Liver (tissue), 8 donors: ENCODE measurements at regions not wholly inside any gene's neighbourhood (a gene's known extent, or its start where the extent isn't known, plus 50 kb on each side); places are given as distances from the start of the nearest gene placed in this dataset.

Experiments used
- DNase-seq: peaks from one replicate; pipeline ENCODE4 v3.0.0-alpha.2; 2017; ENCODE audit warnings: low spot score
- H3K27ac ChIP-seq, 2 donors: one replicate each; pipeline ENCODE4 v1.7.0; 2013; ENCODE audit warnings: inconsistent platforms in 2 of 2, low read length in 2 of 2, control low read depth in 1 of 2, low read depth in 1 of 2, mild to moderate bottlenecking in 1 of 2
- H3K27me3 ChIP-seq, 4 donors: one replicate each; pipeline versions ENCODE4 v1.6.1 to v1.7.0; 2013; ENCODE audit warnings: low read length in 3 of 4, inconsistent platforms in 1 of 4, mild to moderate bottlenecking in 1 of 4, moderate library complexity in 1 of 4; ENCODE audit not compliant: control insufficient read depth in 4 of 4, insufficient read depth in 4 of 4
- H3K36me3 ChIP-seq, 4 donors: one replicate each; pipeline versions ENCODE4 v1.6.1 to v1.7.0; 2013; ENCODE audit warnings: low read length in 3 of 4, mild to moderate bottlenecking in 3 of 4, low read depth in 1 of 4, moderate library complexity in 1 of 4; ENCODE audit not compliant: control insufficient read depth in 4 of 4, insufficient read depth in 3 of 4
- H3K4me1 ChIP-seq, 4 donors: one replicate each; pipeline versions ENCODE4 v1.6.1 to v1.7.0; 2013; ENCODE audit warnings: low read length in 3 of 4, mild to moderate bottlenecking in 3 of 4, moderate library complexity in 1 of 4; ENCODE audit not compliant: control insufficient read depth in 4 of 4, insufficient read depth in 4 of 4
- H3K4me3 ChIP-seq, 3 donors: one replicate each; pipeline versions ENCODE4 v1.6.1 to v1.7.0; 2013; ENCODE audit warnings: low read length in 3 of 3, control low read depth in 1 of 3, low read depth in 1 of 3, mild to moderate bottlenecking in 1 of 3
- H3K9ac ChIP-seq, 2 donors: one replicate each; pipeline ENCODE4 v1.7.0; 2013; ENCODE audit warnings: low read length in 2 of 2, mild to moderate bottlenecking in 2 of 2, moderate library complexity in 2 of 2, control low read depth in 1 of 2, low read depth in 1 of 2
- H3K9me3 ChIP-seq, 4 donors: one replicate each; pipeline versions ENCODE4 v1.6.1 to v1.7.0; 2013; ENCODE audit warnings: low read length in 3 of 4; ENCODE audit not compliant: control insufficient read depth in 4 of 4
- ATF3 ChIP-seq: IDR thresholded peaks from 2 replicates; pipeline ENCODE4 v1.6.1; 2016; ENCODE audit warnings: antibody characterized with exemption
- CTCF ChIP-seq: fragments of 150-350 bp; IDR thresholded peaks from 2 replicates; pipeline ENCODE4 v1.5.1; 2017; ENCODE audit warnings: improper control_type of control experiment, low read depth, low read length; ENCODE audit not compliant: missing input control
- FOXA1 ChIP-seq: IDR thresholded peaks from 2 replicates; pipeline ENCODE4 v1.6.1; 2016; ENCODE audit warnings: antibody characterized with exemption
- FOXA2 ChIP-seq: IDR thresholded peaks from 2 replicates; pipeline ENCODE4 v1.6.1; 2016; ENCODE audit warnings: antibody characterized with exemption
- GABPA ChIP-seq, 2 donors: IDR thresholded peaks in 1 of 2; conservative IDR thresholded peaks in 1 of 2; 2 replicates each; pipeline ENCODE4 v1.6.1; 2016; ENCODE audit warnings: antibody characterized with exemption in 2 of 2, mild to moderate bottlenecking in 1 of 2, moderate library complexity in 1 of 2
- HNF4A ChIP-seq, 2 donors: conservative IDR thresholded peaks; 2 replicates each; pipeline ENCODE4 v1.6.1; 2016; ENCODE audit warnings: antibody characterized with exemption in 2 of 2, mild to moderate bottlenecking in 2 of 2
- HNF4G ChIP-seq: IDR thresholded peaks from 2 replicates; pipeline ENCODE4 v1.6.1; 2016; ENCODE audit warnings: antibody characterized with exemption
- JUND ChIP-seq, 2 donors: IDR thresholded peaks; 2 replicates each; pipeline ENCODE4 v1.6.1; 2016; ENCODE audit warnings: antibody characterized with exemption in 2 of 2
- MAX ChIP-seq: IDR thresholded peaks from 2 replicates; pipeline ENCODE4 v1.6.1; 2016; ENCODE audit warnings: antibody characterized with exemption
- NR2F2 ChIP-seq: IDR thresholded peaks from 2 replicates; pipeline ENCODE4 v1.6.1; 2016; ENCODE audit warnings: antibody characterized with exemption
- RAD21 ChIP-seq, 2 donors: IDR thresholded peaks; 2 replicates each; pipeline ENCODE4 v1.6.1; 2016; ENCODE audit warnings: antibody characterized with exemption in 2 of 2, mild to moderate bottlenecking in 2 of 2
- REST ChIP-seq: IDR thresholded peaks from 2 replicates; pipeline ENCODE4 v1.6.1; 2016; ENCODE audit warnings: antibody characterized with exemption, mild to moderate bottlenecking
- RXRA ChIP-seq, 2 donors: IDR thresholded peaks; 2 replicates each; pipeline ENCODE4 v1.6.1; 2017 to 2018; ENCODE audit warnings: antibody characterized with exemption in 2 of 2, mild to moderate bottlenecking in 1 of 2
- SP1 ChIP-seq: IDR thresholded peaks from 2 replicates; pipeline ENCODE4 v1.6.1; 2018; ENCODE audit warnings: antibody characterized with exemption, mild to moderate bottlenecking
- TAF1 ChIP-seq: conservative IDR thresholded peaks from 2 replicates; pipeline ENCODE4 v1.6.1; 2016; ENCODE audit warnings: antibody characterized with exemption, mild to moderate bottlenecking
- YY1 ChIP-seq: IDR thresholded peaks from 2 replicates; pipeline ENCODE4 v1.6.1; 2016; ENCODE audit warnings: antibody characterized with exemption, mild to moderate bottlenecking
- ZBTB33 ChIP-seq: IDR thresholded peaks from 2 replicates; pipeline ENCODE4 v1.6.1; 2016; ENCODE audit warnings: antibody characterized with exemption
- WGBS: extraction: QIAGEN DNeasy Blood & Tissue Kit; methylation state at CpG from one replicate; pipeline ENCODE4 v1.1.7; 2013; 5-methylcytosine and 5-hydroxymethylcytosine counted together
- donor health status: healthy.
- donor health status: healthy.
- donor health status: healthy.
- donor health status: healthy.
- donor health status: healthy.

- Histone ChIP-seq H3K4me1 (no peaks in the 10 kb centered on the region), H3K27me3 (no peaks in the 10 kb centered on the region), H3K9ac (no peak overlapping the region), H3K9me3 (no peaks in the 10 kb centered on the region), H3K36me3 (no peaks in the 10 kb centered on the region), H3K4me3 (no peak overlapping the region), H3K27ac (no peak overlapping the region)
- no peak for DNase-seq
- 77% methylated on average over 4 of the region's 4 CpGs for WGBS
- TF ChIP-seq CTCF: no peak
- TF ChIP-seq FOXA2: no peak
- TF ChIP-seq GABPA (IDR thresholded peaks at IDR 0.05 in 1 of 2, conservative IDR thresholded peaks at IDR 0.05 in 1 of 2): no peak
- no peak for TF ChIP-seq FOXA1
- no peak for TF ChIP-seq SP1
- TF ChIP-seq MAX: no peak
- TF ChIP-seq NR2F2: no peak
Measured at GRCh38 chr2:122072666-122073065, 317.2 kb downstream of the TSN start.

- Histone ChIP-seq H3K27me3 (no peaks in the 10 kb centered on the region), H3K9me3 (no peaks in the 10 kb centered on the region), H3K4me1 (no peaks in the 10 kb centered on the region), H3K36me3 (no peaks in the 10 kb centered on the region), H3K4me3 (no peak overlapping the region), H3K27ac (no peak overlapping the region), H3K9ac (no peak overlapping the region)
- TF ChIP-seq FOXA2 (no peak), ZBTB33 (no peak), RAD21 (IDR thresholded peaks at IDR 0.05) (no peak), JUND (IDR thresholded peaks at IDR 0.05) (no peak), TAF1 (no peak), RXRA (IDR thresholded peaks at IDR 0.05) (no peak), NR2F2 (no peak), MAX (no peak), FOXA1 (no peak), ATF3 (no peak), HNF4G (no peak), HNF4A (conservative IDR thresholded peaks at IDR 0.05) (no peak), REST (no peak), GABPA (IDR thresholded peaks at IDR 0.05 in 1 of 2, conservative IDR thresholded peaks at IDR 0.05 in 1 of 2) (no peak), YY1 (no peak), SP1 (no peak)
- no peak for DNase-seq
- WGBS: 35% methylated on average over 4 of the region's 4 CpGs
Measured at GRCh38 chr2:122074201-122074600, 318.8 kb downstream of the TSN start.
